ENCODE measurements at regions not wholly inside any gene's neighbourhood (a gene's known extent, or its start where the extent isn't known, plus 50 kb on each side); places are given as distances from the start of the nearest gene placed in this dataset.

GRCh38 chr15:97084650-97085049, 754.1 kb downstream of the NR2F2 start:
- H3K9ac ChIP-seq (ENCODE audit: insufficient read depth, low read depth, low read length) = no peak overlapping the region
- no peak overlapping the region for H2AFZ ChIP-seq (ENCODE audit: low read length)
- POLR2A ChIA-PET = no interaction called here
- H3K9me3 ChIP-seq (ENCODE audit: low read length) = peaks cover 47% of the 10 kb centered on the region
- H3K27ac ChIP-seq (ENCODE audit: extremely low read length, insufficient read depth, low read length) = no peak overlapping the region
- WGBS (ENCODE audit: low lambda C conversion rate) = 0% methylated on average over 2 of the region's 2 CpGs
- no peaks in the 10 kb centered on the region for H3K79me2 ChIP-seq (ENCODE audit: insufficient read depth, low read length)
- no peaks in the 10 kb centered on the region for H3K36me3 ChIP-seq (replicated peaks in 1 of 2; ENCODE audit: control insufficient read depth in 1 of 2, insufficient read depth in 2 of 2, low read length in 2 of 2)
- H3K4me3 ChIP-seq (replicated peaks in 1 of 3; ENCODE audit: insufficient read depth in 1 of 3, low read depth in 2 of 3, low read length in 3 of 3) = no peak overlapping the region
- no peaks in the 10 kb centered on the region for H3K4me1 ChIP-seq (ENCODE audit: insufficient read depth, low read length)
- FAIRE-seq (no peak), ATAC-seq (no peak), DNase-seq (ENCODE audit: low spot score) (no peak)
- intact Hi-C loops (cut with micrococcal nuclease; ENCODE audit: unreplicated experiment) (no loop called here), in situ Hi-C loops (cut with HindIII; ENCODE audit: extremely low pct_ligation_motif_present, low pct_unique_long_range_greater_than_20kb) (no loop called here)
- BruUV-seq (replicated peaks) = no TSS peak
- CTCF ChIA-PET (ENCODE audit: low intra/inter-chr PET ratio, low total read pairs) = no interaction called here
- no peak for TF ChIP-seq PHF21A (CRISPR knock-in tag; IDR thresholded peaks at IDR 0.05)
- TF ChIP-seq, protein P1, sequence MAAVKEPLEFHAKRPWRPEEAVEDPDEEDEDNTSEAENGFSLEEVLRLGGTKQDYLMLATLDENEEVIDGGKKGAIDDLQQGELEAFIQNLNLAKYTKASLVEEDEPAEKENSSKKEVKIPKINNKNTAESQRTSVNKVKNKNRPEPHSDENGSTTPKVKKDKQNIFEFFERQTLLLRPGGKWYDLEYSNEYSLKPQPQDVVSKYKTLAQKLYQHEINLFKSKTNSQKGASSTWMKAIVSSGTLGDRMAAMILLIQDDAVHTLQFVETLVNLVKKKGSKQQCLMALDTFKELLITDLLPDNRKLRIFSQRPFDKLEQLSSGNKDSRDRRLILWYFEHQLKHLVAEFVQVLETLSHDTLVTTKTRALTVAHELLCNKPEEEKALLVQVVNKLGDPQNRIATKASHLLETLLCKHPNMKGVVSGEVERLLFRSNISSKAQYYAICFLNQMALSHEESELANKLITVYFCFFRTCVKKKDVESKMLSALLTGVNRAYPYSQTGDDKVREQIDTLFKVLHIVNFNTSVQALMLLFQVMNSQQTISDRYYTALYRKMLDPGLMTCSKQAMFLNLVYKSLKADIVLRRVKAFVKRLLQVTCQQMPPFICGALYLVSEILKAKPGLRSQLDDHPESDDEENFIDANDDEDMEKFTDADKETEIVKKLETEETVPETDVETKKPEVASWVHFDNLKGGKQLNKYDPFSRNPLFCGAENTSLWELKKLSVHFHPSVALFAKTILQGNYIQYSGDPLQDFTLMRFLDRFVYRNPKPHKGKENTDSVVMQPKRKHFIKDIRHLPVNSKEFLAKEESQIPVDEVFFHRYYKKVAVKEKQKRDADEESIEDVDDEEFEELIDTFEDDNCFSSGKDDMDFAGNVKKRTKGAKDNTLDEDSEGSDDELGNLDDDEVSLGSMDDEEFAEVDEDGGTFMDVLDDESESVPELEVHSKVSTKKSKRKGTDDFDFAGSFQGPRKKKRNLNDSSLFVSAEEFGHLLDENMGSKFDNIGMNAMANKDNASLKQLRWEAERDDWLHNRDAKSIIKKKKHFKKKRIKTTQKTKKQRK (IDR thresholded peaks at IDR 0.05; ENCODE audit: low read length) = no peak
- no peak for TF ChIP-seq ZNF550 (CRISPR knock-in tag; IDR thresholded peaks at IDR 0.05; ENCODE audit: borderline replicate concordance)
- TF ChIP-seq SMAD9 (CRISPR knock-in tag; IDR thresholded peaks at IDR 0.05) = no peak
- TF ChIP-seq PHF5A (CRISPR knock-in tag; IDR thresholded peaks at IDR 0.05; ENCODE audit: low read depth, unreplicated experiment) = no peak
- TF ChIP-seq STAT6 (CRISPR knock-in tag; IDR thresholded peaks at IDR 0.05; ENCODE audit: borderline replicate concordance) = no peak
- TF ChIP-seq, protein P2, sequence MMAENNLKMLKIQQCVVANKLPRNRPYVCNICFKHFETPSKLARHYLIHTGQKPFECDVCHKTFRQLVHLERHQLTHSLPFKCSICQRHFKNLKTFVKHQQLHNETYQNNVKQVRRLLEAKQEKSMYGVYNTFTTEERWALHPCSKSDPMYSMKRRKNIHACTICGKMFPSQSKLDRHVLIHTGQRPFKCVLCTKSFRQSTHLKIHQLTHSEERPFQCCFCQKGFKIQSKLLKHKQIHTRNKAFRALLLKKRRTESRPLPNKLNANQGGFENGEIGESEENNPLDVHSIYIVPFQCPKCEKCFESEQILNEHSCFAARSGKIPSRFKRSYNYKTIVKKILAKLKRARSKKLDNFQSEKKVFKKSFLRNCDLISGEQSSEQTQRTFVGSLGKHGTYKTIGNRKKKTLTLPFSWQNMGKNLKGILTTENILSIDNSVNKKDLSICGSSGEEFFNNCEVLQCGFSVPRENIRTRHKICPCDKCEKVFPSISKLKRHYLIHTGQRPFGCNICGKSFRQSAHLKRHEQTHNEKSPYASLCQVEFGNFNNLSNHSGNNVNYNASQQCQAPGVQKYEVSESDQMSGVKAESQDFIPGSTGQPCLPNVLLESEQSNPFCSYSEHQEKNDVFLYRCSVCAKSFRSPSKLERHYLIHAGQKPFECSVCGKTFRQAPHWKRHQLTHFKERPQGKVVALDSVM (CRISPR knock-in tag; IDR thresholded peaks at IDR 0.05) = no peak
- TF ChIP-seq ZSCAN31 (CRISPR knock-in tag; IDR thresholded peaks at IDR 0.05; ENCODE audit: low read depth) = no peak
- no peaks in the 10 kb centered on the region for H4K20me1 ChIP-seq (ENCODE audit: insufficient read depth, low read length)
- no peaks in the 10 kb centered on the region for H3K27me3 ChIP-seq (ENCODE audit: control insufficient read depth in 1 of 2, insufficient read depth in 2 of 2, low read length in 2 of 2)
- H3K4me2 ChIP-seq (ENCODE audit: low read depth, low read length) = no peak overlapping the region

All from HepG2 (cell line).